ENCODE measurements at regions not wholly inside any gene's neighbourhood (a gene's known extent, or its start where the extent isn't known, plus 50 kb on each side); places are given as distances from the start of the nearest gene placed in this dataset.

- TF ChIP-seq CTCF (IDR thresholded peaks at IDR 0.05) (no peak), ZFX (IDR thresholded peaks at IDR 0.05; ENCODE audit: borderline replicate concordance) (no peak)
Measured at GRCh38 chr5:79886925-79887655, 104.0 kb downstream of the MTX3 start.

Data from 22Rv1 (cell line).